BJ (cell line): ENCODE measurements at regions not wholly inside any gene's neighbourhood (a gene's known extent, or its start where the extent isn't known, plus 50 kb on each side); places are given as distances from the start of the nearest gene placed in this dataset.

Experiments
- CTCF ChIA-PET: fragments of 350-600 bp; formaldehyde crosslinking; extraction: SDS; loops from one replicate; lab custom pipeline; 2021; ENCODE audit warnings: antibody characterized with exemption, inconsistent platforms; lab: Yijun Ruan, JAX
- POLR2A ChIA-PET: fragments of 300-600 bp; sonication (Branson Sonifier 250); formaldehyde crosslinking; extraction: SDS; loops from one replicate; lab custom pipeline; 2021; ENCODE audit warnings: antibody characterized with exemption; lab: Charles Lee
- DNase-seq: peaks from one replicate; pipeline ENCODE4 v3.0.0-alpha.2; 2011; ENCODE audit warnings: low read depth
- H3K27me3 ChIP-seq: 2 replicates; pipeline ENCODE4 v1.6.0; 2011; ENCODE audit warnings: low read length; ENCODE audit not compliant: control insufficient read depth, insufficient read depth
- H3K36me3 ChIP-seq: 2 replicates; pipeline ENCODE4 v1.5.1; 2011; ENCODE audit warnings: low read length; ENCODE audit not compliant: control insufficient read depth, insufficient read depth
- H3K4me3 ChIP-seq: 2 replicates; pipeline ENCODE4 v1.5.1; 2011; ENCODE audit warnings: low read depth, mild to moderate bottlenecking, control low read depth, low read length
- CTCF ChIP-seq: IDR thresholded peaks from 2 replicates; pipeline ENCODE4 v1.5.1; 2011; ENCODE audit warnings: low read depth, mild to moderate bottlenecking, control low read depth, inconsistent platforms, low read length, moderate library complexity; ENCODE audit not compliant: insufficient read depth

- Histone ChIP-seq H3K4me3 (no peak overlapping the region), H3K36me3 (no peaks in the 10 kb centered on the region), H3K27me3 (no peaks in the 10 kb centered on the region)
- ChIA-PET POLR2A (no interaction called here), CTCF (interaction anchor here (1.7 kb wide), 1 partner anchor 10 kb away, joined by 4 read pairs; no protein-coding TSS in a partner anchor)
- DNase-seq = no peak
- no peak for TF ChIP-seq CTCF
Measured at GRCh38 chr10:44818701-44819127, 92.4 kb upstream of the TMEM72 start.

GRCh38 chr10:44820094-44820493, 91.0 kb upstream of the TMEM72 start:
- no peaks in the 10 kb centered on the region for H3K36me3 ChIP-seq
- H3K27me3 ChIP-seq = no peaks in the 10 kb centered on the region
- ChIA-PET POLR2A (no interaction called here), CTCF (interaction anchor here (1.7 kb wide), 1 partner anchor 9 kb away, joined by 4 read pairs; no protein-coding TSS in a partner anchor)
- TF ChIP-seq CTCF = no peak
- DNase-seq = no peak
- H3K4me3 ChIP-seq = no peak overlapping the region

GRCh38 chr10:44821290-44821689, 89.8 kb upstream of the TMEM72 start:
- H3K36me3 ChIP-seq = no peaks in the 10 kb centered on the region
- ChIA-PET POLR2A (no interaction called here), CTCF (no interaction called here)
- H3K27me3 ChIP-seq = no peaks in the 10 kb centered on the region
- DNase-seq = no peak
- TF ChIP-seq CTCF = no peak
- no peak overlapping the region for H3K4me3 ChIP-seq

GRCh38 chr10:44822349-44822748, 88.8 kb upstream of the TMEM72 start:
- TF ChIP-seq CTCF = no peak
- H3K36me3 ChIP-seq = no peaks in the 10 kb centered on the region
- no peaks in the 10 kb centered on the region for H3K27me3 ChIP-seq
- ChIA-PET CTCF (no interaction called here), POLR2A (no interaction called here)
- DNase-seq = no peak
- H3K4me3 ChIP-seq = no peak overlapping the region

- Histone ChIP-seq H3K27me3 (no peaks in the 10 kb centered on the region), H3K36me3 (no peaks in the 10 kb centered on the region), H3K4me3 (no peak overlapping the region)
- no peak for DNase-seq
- no peak for TF ChIP-seq CTCF
- POLR2A ChIA-PET = no interaction called here
- CTCF ChIA-PET = no interaction called here
Measured at GRCh38 chr10:44822966-44823365, 88.2 kb upstream of the TMEM72 start.
